Epithelial cell of proximal tubule (primary cell): ENCODE measurements at regions not wholly inside any gene's neighbourhood (a gene's known extent, or its start where the extent isn't known, plus 50 kb on each side); places are given as distances from the start of the nearest gene placed in this dataset.

Experiments used
- DNase-seq: peaks from one replicate; pipeline ENCODE4 v3.0.0-alpha.2; 2011; ENCODE audit warnings: low read depth
- H3K4me3 ChIP-seq: 2 replicates; pipeline ENCODE4 v1.5.1; 2011; ENCODE audit warnings: low read depth, mild to moderate bottlenecking, low read length
- TF ChIP-seq, protein P1 (sequence below): conservative IDR thresholded peaks from 2 replicates; pipeline ENCODE4 v1.5.1; 2012; ENCODE audit warnings: low read depth, mild to moderate bottlenecking, low read length

DNA sequence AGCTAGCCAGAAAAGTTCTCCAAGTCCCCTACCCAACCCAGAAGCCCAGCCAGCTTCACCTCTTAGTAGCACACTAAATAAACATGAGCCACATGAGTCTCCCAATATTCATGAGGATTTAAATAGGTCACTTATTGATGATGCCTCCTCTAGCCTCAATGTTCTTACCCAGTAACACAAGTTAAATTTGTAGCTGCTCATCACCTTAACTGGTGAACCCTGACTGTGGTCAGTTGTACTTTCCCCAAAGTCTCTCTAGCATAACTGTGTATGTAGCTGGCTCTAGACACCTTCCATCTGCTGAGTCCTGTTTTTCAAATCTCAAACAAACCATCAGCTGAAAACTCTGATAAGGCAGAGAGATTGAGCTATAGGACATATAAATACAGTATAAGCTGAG, 100.3 kb upstream of the ELAVL2 start:
- no peak overlapping the region for H3K4me3 ChIP-seq
- TF ChIP-seq, protein P1, sequence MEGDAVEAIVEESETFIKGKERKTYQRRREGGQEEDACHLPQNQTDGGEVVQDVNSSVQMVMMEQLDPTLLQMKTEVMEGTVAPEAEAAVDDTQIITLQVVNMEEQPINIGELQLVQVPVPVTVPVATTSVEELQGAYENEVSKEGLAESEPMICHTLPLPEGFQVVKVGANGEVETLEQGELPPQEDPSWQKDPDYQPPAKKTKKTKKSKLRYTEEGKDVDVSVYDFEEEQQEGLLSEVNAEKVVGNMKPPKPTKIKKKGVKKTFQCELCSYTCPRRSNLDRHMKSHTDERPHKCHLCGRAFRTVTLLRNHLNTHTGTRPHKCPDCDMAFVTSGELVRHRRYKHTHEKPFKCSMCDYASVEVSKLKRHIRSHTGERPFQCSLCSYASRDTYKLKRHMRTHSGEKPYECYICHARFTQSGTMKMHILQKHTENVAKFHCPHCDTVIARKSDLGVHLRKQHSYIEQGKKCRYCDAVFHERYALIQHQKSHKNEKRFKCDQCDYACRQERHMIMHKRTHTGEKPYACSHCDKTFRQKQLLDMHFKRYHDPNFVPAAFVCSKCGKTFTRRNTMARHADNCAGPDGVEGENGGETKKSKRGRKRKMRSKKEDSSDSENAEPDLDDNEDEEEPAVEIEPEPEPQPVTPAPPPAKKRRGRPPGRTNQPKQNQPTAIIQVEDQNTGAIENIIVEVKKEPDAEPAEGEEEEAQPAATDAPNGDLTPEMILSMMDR = no peak
- DNase-seq = peak; percentile 23

DNA sequence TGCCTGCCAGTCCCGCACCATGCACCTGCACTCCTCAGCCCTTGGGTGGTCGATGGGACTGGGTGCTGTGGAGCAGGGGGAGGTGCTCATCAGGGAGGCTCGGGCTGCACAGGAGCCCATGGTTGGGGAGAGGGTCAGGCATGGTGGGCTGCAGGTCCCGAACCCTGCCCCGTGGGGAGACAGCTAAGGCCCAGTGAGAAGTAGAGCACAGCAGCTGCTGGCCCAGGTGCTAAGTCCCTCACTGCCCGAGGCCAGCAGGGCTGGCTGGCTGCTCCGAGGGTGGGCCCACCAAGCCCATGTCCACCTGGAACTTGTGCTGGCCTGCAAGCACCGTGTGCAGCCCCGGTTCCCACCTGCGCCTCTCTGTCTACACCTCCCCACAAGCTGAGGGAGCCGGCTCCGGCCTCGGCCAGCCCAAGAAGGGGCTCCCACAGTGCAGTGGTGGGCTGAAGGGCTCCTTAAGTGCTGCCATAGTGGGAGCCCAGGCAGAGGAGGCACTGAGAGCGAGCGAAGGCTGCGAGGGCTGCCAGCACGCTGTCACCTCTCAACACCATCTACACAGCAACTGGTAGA, 88.5 kb upstream of the ELAVL2 start:
- DNase-seq = no peak
- TF ChIP-seq, protein P1 = no peak
- no peak overlapping the region for H3K4me3 ChIP-seq

DNA sequence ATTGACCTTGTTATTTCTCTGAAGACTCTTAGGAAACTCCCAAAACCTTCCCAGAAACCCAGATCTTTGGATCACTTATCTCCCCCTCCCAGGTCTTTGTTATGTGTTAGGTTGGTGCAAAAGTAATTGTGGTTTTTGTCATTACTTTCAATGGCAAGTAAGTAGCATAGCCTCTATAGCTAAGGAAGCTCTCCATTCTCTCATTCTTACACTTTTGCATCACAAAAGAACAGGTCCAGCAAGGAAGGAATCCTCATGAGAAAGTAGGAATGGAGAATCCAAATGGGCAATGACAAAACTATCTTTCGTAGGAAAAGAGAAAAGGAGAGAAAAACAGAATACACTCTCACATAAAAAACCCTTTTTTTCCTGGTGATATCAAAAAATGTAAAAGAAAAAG, 81.3 kb upstream of the ELAVL2 start:
- no peak for DNase-seq
- no peak overlapping the region for H3K4me3 ChIP-seq
- TF ChIP-seq, protein P1 = no peak

DNA sequence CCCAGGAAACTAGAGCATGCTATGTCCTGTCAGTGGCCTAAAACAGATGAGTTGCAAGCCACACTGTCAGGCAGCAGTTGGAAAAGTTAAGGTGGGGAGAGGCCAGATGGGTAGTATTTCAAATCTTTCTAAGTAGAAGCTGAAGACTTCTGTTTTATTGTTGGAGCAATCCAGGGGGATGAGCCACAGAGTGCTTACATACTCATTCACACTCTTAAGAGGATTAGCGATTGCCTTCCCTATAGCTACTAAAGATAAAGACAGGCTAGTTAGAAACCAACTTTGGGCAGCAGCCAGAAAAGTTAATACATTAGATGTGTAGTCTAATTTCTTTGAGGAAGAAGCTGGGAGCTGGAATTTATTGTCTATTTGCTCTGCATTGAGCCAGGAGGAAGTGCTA, 61.7 kb upstream of the ELAVL2 start:
- no peak for DNase-seq
- H3K4me3 ChIP-seq = no peak overlapping the region
- TF ChIP-seq, protein P1 = no peak
